CD4-positive, alpha-beta memory T cell (primary cell): ENCODE measurements at regions not wholly inside any gene's neighbourhood (a gene's known extent, or its start where the extent isn't known, plus 50 kb on each side); places are given as distances from the start of the nearest gene placed in this dataset.

Experiments
- CTCF ChIA-PET: fragments of 350-600 bp; sonication (Branson Sonifier 250); formaldehyde crosslinking; loops from one replicate; lab custom pipeline; 2021; ENCODE audit warnings: inconsistent platforms; ENCODE audit not compliant: partially characterized antibody; lab: Charles Lee
- POLR2A ChIA-PET: fragments of 350-600 bp; sonication (Branson Sonifier 250); formaldehyde crosslinking; loops from one replicate; lab custom pipeline; 2021; ENCODE audit not compliant: partially characterized antibody; lab: Charles Lee
- DNase-seq, 5 donors: peaks; one replicate each; pipeline versions ENCODE4 v3.0.0 to v3.0.0-alpha.2; 2020 to 2022; ENCODE audit warnings: mixed read lengths in 1 of 5
- H3K27ac ChIP-seq: one replicate; pipeline ENCODE4 v1.7.0; 2013; ENCODE audit warnings: low read depth, low read length
- H3K27me3 ChIP-seq: 2 replicates; pipeline ENCODE4 v1.7.0; 2013; ENCODE audit warnings: mild to moderate bottlenecking, low read length, moderate library complexity; ENCODE audit not compliant: insufficient read depth
- H3K36me3 ChIP-seq: 2 replicates; pipeline ENCODE4 v1.7.0; 2013; ENCODE audit warnings: mild to moderate bottlenecking, low read length, moderate library complexity; ENCODE audit not compliant: insufficient read depth
- H3K4me1 ChIP-seq: 2 replicates; pipeline ENCODE4 v1.7.0; 2013; ENCODE audit warnings: mild to moderate bottlenecking, low read length, moderate library complexity; ENCODE audit not compliant: insufficient read depth
- H3K4me3 ChIP-seq, 2 donors: one replicate each; pipeline ENCODE4 v1.7.0; 2013; ENCODE audit warnings: low read length in 2 of 2, mild to moderate bottlenecking in 1 of 2
- H3K9me3 ChIP-seq, 2 donors: one replicate each; pipeline ENCODE4 v1.7.0; 2013; ENCODE audit warnings: low read length in 2 of 2, control low read depth in 1 of 2; ENCODE audit not compliant: control insufficient read depth in 1 of 2
- H3K27ac Mint-ChIP-seq, 7 donors: one replicate each; pipeline ENCODE4 v1.8.0; 2020 to 2021; ENCODE audit warnings: mixed read lengths in 7 of 7, mild to moderate bottlenecking in 6 of 7, inconsistent platforms in 3 of 7, moderate library complexity in 3 of 7
- H3K27me3 Mint-ChIP-seq, 2 donors: one replicate each; pipeline ENCODE4 v1.8.0; 2020 to 2021; ENCODE audit warnings: mixed read lengths in 2 of 2
- H3K36me3 Mint-ChIP-seq, 2 donors: one replicate each; pipeline ENCODE4 v1.8.0; 2020 to 2021; ENCODE audit warnings: mixed read lengths in 2 of 2, inconsistent platforms in 1 of 2, mild to moderate bottlenecking in 1 of 2
- H3K4me1 Mint-ChIP-seq, 4 donors: one replicate each; pipeline ENCODE4 v1.8.0; 2020 to 2021; ENCODE audit warnings: mixed read lengths in 4 of 4, mild to moderate bottlenecking in 1 of 4
- H3K4me3 Mint-ChIP-seq, 8 donors: one replicate each; pipeline ENCODE4 v1.8.0; 2020 to 2021; ENCODE audit warnings: mixed read lengths in 8 of 8, mild to moderate bottlenecking in 7 of 8, moderate library complexity in 6 of 8, inconsistent platforms in 3 of 8
- H3K9me3 Mint-ChIP-seq, 8 donors: one replicate each; pipeline ENCODE4 v1.8.0; 2020 to 2021; ENCODE audit warnings: mixed read lengths in 8 of 8, mild to moderate bottlenecking in 5 of 8, inconsistent platforms in 3 of 8, moderate library complexity in 1 of 8
- intact Hi-C: fragments of 100-400 bp; cut with micrococcal nuclease; formaldehyde crosslinking; loops from one replicate; pipeline ENCODE4 v1.15.1; 2023

GRCh38 chr14:97057238-97058073 lies 260.3 kb downstream of the VRK1 start:
- ChIA-PET CTCF (no interaction called here), POLR2A (interaction anchor here (1.0 kb wide), 1 partner anchor 9 kb away, joined by 3 read pairs; no protein-coding TSS in a partner anchor)
- Mint-ChIP-seq H3K36me3 (peaks cover 0 to 7% of the 10 kb centered on the region in 2 donors), H3K4me1 (peaks cover 0 to 3% (median 0%) of the 10 kb centered on the region in 4 donors), H3K27me3 (peaks cover 0 to 1% of the 10 kb centered on the region in 2 donors), H3K27ac (no peak overlapping the region), H3K9me3 (peaks cover 0 to 3% (median 0%) of the 10 kb centered on the region in 8 donors), H3K4me3 (no peak overlapping the region)
- no peaks in the 10 kb centered on the region for H3K27me3 ChIP-seq
- no peaks in the 10 kb centered on the region for H3K9me3 ChIP-seq
- intact Hi-C loops: no loop called here
- DNase-seq: no peak
- no peaks in the 10 kb centered on the region for H3K4me1 ChIP-seq
- H3K36me3 ChIP-seq: no peaks in the 10 kb centered on the region
- no peak overlapping the region for H3K4me3 ChIP-seq
- H3K27ac ChIP-seq: no peak overlapping the region

DNA sequence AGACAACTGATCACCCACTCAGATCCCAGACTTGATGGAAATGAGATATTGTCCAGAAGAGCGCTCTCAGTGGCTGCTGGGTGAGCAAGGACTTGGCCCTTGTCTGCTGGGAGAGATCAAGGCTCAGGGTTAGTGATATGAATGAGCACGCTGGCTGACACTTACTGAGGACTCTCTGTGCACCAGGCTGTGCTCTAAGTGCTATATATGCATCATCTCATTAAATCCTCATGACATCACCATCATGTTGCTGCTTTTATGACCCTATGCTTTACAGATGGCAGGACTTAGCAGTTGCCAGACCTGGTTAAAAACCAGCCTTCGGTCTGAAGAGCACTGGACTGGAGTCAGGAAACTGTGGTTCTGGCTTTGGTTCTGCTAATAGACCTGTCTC lies 260.9 kb downstream of the VRK1 start:
- ChIA-PET POLR2A (interaction anchor here (1.0 kb wide), 1 partner anchor 8 kb away, joined by 3 read pairs; no protein-coding TSS in a partner anchor), CTCF (no interaction called here)
- no peak for DNase-seq
- Mint-ChIP-seq H3K4me3 (no peak overlapping the region), H3K27ac (no peak overlapping the region), H3K27me3 (peaks cover 0 to 1% of the 10 kb centered on the region in 2 donors), H3K9me3 (peaks cover 0 to 3% (median 0%) of the 10 kb centered on the region in 8 donors), H3K4me1 (peaks cover 0 to 3% (median 0%) of the 10 kb centered on the region in 4 donors), H3K36me3 (peaks cover 0 to 7% of the 10 kb centered on the region in 2 donors)
- Histone ChIP-seq H3K27ac (no peak overlapping the region), H3K9me3 (no peaks in the 10 kb centered on the region), H3K4me1 (no peaks in the 10 kb centered on the region), H3K4me3 (no peak overlapping the region), H3K36me3 (no peaks in the 10 kb centered on the region), H3K27me3 (no peaks in the 10 kb centered on the region)
- intact Hi-C loops: no loop called here

- CTCF ChIA-PET: no interaction called here
- H3K9me3 Mint-ChIP-seq: peaks cover 0 to 3% (median 0%) of the 10 kb centered on the region in 8 donors
- peaks cover 0 to 3% (median 0%) of the 10 kb centered on the region in 4 donors for H3K4me1 Mint-ChIP-seq
- Histone ChIP-seq H3K27ac (no peak overlapping the region), H3K4me3 (no peak overlapping the region), H3K9me3 (no peaks in the 10 kb centered on the region), H3K4me1 (no peaks in the 10 kb centered on the region), H3K27me3 (no peaks in the 10 kb centered on the region), H3K36me3 (no peaks in the 10 kb centered on the region)
- no peak for DNase-seq
- no peak overlapping the region for H3K4me3 Mint-ChIP-seq
- intact Hi-C loops: no loop called here
- H3K36me3 Mint-ChIP-seq: peaks cover 0 to 7% of the 10 kb centered on the region in 2 donors
- POLR2A ChIA-PET: no interaction called here
- peaks cover 0 to 1% of the 10 kb centered on the region in 2 donors for H3K27me3 Mint-ChIP-seq
- no peak overlapping the region for H3K27ac Mint-ChIP-seq
Observed at GRCh38 chr14:97058589-97058988, 261.4 kb downstream of the VRK1 start.

DNA sequence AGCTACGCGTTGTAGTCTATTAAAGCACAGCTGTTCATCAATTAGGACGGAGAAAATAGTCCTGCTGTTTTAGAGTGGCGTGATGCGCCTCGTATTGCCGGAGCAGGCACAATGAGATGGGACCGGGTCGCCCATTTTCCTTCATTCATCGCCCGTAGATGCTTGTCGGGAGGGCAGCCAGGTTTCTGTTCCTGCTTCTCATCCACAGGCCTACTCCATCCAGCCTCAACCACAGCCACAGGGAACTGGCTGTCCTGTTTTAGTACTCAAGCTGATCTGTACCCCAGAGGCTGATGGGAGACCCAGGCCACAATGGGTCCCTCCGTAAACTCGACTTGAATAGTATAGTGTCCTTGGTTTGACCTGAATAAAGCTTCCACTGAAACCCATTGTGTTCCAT lies 264.0 kb downstream of the VRK1 start:
- Mint-ChIP-seq H3K27ac (no peak overlapping the region), H3K27me3 (peaks cover 1 to 3% of the 10 kb centered on the region in 2 donors), H3K9me3 (peaks cover 0 to 3% (median 0%) of the 10 kb centered on the region in 8 donors), H3K36me3 (peaks cover 0 to 7% of the 10 kb centered on the region in 2 donors), H3K4me1 (peaks cover 0 to 3% (median 0%) of the 10 kb centered on the region in 4 donors), H3K4me3 (no peak overlapping the region)
- intact Hi-C loops: no loop called here
- POLR2A ChIA-PET: no interaction called here
- H3K27me3 ChIP-seq: no peaks in the 10 kb centered on the region
- no peaks in the 10 kb centered on the region for H3K36me3 ChIP-seq
- DNase-seq: no peak
- H3K9me3 ChIP-seq: no peaks in the 10 kb centered on the region
- no peak overlapping the region for H3K4me3 ChIP-seq
- CTCF ChIA-PET: no interaction called here
- H3K27ac ChIP-seq: no peak overlapping the region
- H3K4me1 ChIP-seq: no peaks in the 10 kb centered on the region

DNA sequence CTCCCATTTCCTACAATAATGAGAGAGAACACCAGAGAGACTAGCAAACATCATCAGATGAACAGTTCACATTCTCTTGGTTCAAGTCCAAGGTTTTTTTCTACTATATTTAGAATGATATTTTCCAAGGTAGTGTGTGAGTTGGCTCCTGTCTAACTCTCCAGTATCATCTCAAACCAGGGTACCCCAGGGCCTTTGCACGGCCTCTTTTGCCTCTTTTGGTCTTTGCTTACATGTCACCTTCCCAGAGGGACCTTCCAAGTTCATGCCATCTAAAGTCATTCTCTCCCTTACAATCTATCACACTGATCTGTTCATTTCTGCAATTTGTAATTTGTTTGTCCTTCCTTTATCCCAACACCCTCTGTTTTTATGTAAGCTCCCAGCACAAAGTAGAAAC lies 264.5 kb downstream of the VRK1 start:
- H3K27ac ChIP-seq: no peak overlapping the region
- no peak overlapping the region for H3K4me3 ChIP-seq
- CTCF ChIA-PET: no interaction called here
- POLR2A ChIA-PET: no interaction called here
- DNase-seq: no peak
- no peaks in the 10 kb centered on the region for H3K9me3 ChIP-seq
- Mint-ChIP-seq H3K4me3 (no peak overlapping the region), H3K36me3 (peaks cover 0 to 7% of the 10 kb centered on the region in 2 donors), H3K27me3 (peaks cover 1 to 3% of the 10 kb centered on the region in 2 donors), H3K27ac (no peak overlapping the region), H3K4me1 (peaks cover 0 to 3% (median 0%) of the 10 kb centered on the region in 4 donors), H3K9me3 (peaks cover 0 to 3% (median 0%) of the 10 kb centered on the region in 8 donors)
- intact Hi-C loops: no loop called here
- H3K4me1 ChIP-seq: no peaks in the 10 kb centered on the region
- H3K36me3 ChIP-seq: no peaks in the 10 kb centered on the region
- H3K27me3 ChIP-seq: no peaks in the 10 kb centered on the region

GRCh38 chr14:97065305-97066067 lies 268.3 kb downstream of the VRK1 start:
- POLR2A ChIA-PET: interaction anchor here (0.6 kb wide), 1 partner anchor 8 kb away, joined by 3 read pairs; no protein-coding TSS in a partner anchor

More at GRCh38 chr14:97065305-97066067, 268.3 kb downstream of the VRK1 start:
- Histone ChIP-seq H3K36me3 (no peaks in the 10 kb centered on the region), H3K27me3 (no peaks in the 10 kb centered on the region), H3K27ac (no peak overlapping the region), H3K9me3 (no peaks in the 10 kb centered on the region), H3K4me1 (no peaks in the 10 kb centered on the region), H3K4me3 (no peak overlapping the region)
- Mint-ChIP-seq H3K27ac (peak overlapping the region in 1 of 7 donors; percentile 52), H3K36me3 (peaks cover 0 to 7% of the 10 kb centered on the region in 2 donors), H3K4me3 (no peak overlapping the region), H3K9me3 (peaks cover 0 to 3% (median 0%) of the 10 kb centered on the region in 8 donors), H3K27me3 (peaks cover 0 to 4% of the 10 kb centered on the region in 2 donors), H3K4me1 (peaks cover 0 to 1% (median 0%) of the 10 kb centered on the region in 4 donors)
- no peak for DNase-seq
- CTCF ChIA-PET: interaction anchor here (0.7 kb wide), 1 partner anchor 255 kb away, joined by 3 read pairs; no protein-coding TSS in a partner anchor
- intact Hi-C loops: no loop called here
